ENCODE measurements at regions not wholly inside any gene's neighbourhood (a gene's known extent, or its start where the extent isn't known, plus 50 kb on each side); places are given as distances from the start of the nearest gene placed in this dataset.
A peak's percentile ranks its signal among the peaks of the same experiment; 100 is the strongest.

DNA sequence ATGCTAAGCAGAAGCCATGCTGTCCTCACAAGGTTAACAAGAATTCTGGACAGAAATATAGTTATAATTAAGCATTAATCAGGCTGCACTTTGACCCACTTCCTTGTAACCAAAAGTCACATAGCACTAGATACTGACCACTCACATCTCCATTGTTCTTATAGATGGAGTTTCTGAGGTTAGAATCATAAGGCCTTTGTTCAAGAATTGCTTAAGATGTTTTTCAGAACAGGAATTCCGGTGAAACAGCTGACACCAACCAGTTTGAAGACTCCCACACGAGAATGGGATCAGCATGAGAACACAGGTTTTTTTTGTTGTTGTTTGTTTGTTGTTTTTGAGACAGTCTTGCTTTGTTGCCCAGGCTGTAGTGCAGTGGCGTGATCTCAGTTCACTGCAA, 488.3 kb upstream of the NRP1 start:
- intact Hi-C loops (cut with DNase I) = no loop called here
- no peak for DNase-seq

DNA sequence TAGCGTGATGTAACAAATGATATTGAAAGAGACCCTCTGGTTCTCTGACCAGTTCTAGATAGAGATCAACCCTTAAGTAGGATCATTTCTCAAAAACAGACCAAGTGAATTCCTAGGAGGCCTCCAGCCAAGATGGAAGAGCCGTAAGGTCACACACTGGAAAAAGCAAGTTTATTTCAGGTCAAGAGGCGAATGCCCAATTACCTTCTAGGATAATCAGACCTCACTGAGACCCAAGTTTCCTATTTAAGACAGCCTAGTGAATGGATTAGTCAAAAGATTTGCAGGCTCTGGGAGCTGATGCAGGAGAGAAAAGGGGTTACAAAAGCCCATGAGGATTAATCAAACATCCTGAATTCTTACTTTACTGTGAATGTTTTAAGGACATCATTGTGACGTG, 486.1 kb upstream of the NRP1 start:
- DNase-seq = no peak
- intact Hi-C loops (cut with DNase I) = no loop called here

DNA sequence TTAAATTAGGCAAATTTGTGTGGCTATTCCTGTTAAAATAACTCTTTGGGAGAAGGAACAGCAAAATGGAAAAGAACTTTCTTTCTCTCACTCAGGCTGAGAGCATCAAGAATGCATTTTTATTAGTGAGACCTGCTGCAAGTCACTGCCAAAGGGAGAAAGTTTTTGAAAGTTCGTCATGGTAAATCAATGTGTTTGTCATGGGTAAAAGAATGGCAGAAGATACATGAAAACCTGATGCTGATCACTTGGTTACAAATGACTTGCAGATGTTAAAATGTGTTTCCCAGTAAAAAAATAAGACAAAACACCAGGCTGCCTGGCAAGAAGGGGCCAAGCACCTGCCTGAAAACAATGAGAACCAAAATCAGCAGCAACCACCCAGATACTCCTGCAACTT, 484.7 kb upstream of the NRP1 start:
- intact Hi-C loops (cut with DNase I) = no loop called here
- no peak for DNase-seq

DNA sequence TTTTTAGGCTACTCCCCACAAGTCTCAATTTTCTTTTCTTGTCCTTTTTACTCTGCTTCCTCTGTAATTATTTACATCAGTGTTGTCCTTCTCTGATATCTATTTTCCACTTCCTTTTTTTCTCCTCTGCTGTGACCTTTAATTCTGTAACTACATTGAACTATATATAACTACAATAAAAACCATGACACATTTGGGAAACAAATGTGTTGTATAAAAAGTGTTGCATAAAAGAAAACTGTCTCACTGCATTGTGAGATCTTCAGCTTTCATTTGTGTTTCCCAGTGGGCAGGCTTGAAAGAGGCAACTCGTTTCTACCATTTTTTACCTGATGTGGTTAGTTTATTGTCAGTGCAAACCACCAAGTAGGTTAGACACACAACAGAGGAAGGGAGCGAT, 483.9 kb upstream of the NRP1 start:
- intact Hi-C loops (cut with DNase I) = no loop called here
- no peak for DNase-seq

DNA sequence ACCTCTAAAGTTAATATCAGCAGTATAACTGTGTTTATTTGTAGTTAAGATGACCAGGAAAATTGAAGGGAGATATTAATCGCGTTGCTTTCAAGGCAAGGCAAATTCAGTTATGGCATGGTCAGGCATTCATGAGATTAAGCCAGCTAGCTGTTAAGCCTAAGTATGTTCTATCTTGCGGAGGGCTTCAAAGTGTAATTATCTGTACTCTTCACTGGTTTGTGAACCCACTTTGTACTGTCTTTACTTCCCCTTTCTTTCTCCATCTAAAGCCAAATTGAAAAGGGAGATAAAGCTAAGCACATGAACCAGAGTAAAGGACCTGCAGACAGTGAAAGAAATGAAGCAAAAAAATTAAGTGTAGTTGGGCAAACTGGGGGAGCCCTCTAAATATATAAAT, 483.1 kb upstream of the NRP1 start:
- DNase-seq = no peak
- intact Hi-C loops (cut with DNase I) = no loop called here

DNA sequence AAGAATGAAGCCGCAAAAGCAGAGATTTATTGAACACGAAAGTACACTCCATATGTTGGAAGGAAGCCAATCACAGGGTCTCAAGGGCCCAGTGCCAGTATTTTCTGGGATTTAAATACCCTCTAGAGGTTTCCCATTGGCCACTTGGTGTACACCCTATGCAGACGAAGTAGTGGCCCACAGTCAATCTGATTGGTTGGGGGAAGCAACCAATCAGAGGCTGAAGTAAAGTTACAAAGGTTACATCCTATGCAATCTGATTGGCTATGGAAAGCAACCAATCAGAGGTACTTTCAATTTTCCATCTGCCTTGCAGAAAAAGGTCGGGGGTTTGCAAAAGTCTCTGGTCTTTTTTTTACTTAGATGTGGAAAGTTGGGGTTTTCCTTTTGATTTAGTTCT, 481.3 kb upstream of the NRP1 start:
- no peak for DNase-seq
- intact Hi-C loops (cut with DNase I) = no loop called here

DNA sequence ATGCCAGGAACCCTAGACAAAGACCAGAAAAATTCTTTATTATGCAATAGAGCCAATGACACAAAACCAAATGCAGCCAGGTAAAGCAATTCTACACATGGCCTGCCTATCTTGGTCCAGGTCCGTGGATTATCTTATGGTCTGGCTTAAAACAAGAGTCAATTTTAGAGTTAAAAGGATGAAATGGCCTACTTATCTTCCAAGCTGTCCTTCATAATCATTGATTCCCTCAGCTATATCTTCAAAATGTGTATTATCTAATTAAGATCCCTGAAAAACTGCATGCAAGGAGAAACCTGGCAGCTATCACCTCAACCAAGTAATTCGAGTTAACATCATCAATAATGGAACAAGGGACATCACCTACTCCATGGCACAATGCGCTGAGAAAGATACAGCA, 479.4 kb upstream of the NRP1 start:
- no peak for DNase-seq
- intact Hi-C loops (cut with DNase I) = no loop called here

DNA sequence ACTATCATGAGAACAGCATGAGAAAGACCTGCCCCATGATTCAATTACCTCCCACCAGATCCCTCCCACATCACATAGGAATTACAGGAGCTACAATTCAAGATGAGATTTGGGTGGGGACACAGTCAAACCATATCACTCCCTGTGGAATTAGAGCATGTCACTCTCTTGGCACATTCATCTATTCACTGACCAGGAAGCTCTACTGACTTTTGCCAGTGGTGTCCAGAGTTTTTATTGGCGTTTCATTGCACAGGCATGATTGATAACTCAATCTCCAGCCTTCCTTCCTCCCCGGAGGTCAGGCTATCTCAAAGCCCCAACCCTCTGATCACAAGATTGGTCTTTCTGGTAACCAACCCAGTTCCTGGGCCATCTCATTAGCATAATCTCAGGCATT, 478.9 kb upstream of the NRP1 start:
- intact Hi-C loops (cut with DNase I) = no loop called here
- no peak for DNase-seq

DNA sequence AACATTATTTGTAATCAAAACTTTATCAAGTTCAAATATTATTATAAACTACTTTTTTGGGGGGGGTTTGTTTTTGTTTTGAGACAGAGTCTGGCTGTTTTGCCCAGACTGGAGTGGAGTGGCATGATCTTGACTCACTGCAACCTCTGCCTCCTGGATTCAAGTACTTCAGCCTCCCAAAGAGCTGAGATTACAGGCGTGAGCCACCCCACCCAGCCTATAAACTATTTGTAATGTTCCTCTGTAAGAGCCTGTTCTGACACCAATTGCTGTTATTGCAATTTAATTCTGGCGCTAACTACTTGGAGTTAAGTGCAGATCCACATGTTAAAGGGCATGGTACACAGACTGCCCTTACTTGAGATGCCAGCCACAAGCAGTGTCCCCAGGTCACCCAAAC, 478.1 kb upstream of the NRP1 start:
- no peak for DNase-seq
- intact Hi-C loops (cut with DNase I) = no loop called here

DNA sequence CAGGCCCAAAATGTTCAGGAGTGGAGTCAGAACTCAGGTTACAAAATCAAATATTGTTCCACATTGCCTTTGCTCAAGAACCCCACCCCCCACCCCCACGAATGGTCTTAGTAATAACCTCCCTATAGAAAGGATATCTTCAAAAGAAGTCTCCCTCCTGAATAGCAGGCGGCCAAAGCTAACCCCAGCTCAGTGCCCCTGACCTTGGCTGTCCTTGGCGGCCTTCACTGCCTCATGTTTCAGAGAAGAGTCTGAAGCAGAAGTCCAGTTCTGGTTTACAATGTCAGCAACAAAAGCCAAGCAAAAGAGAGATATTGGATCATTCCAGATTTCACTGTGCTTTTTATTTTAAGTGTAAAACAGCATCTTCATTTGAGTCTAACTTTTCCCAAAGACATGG, 476.5 kb upstream of the NRP1 start:
- intact Hi-C loops (cut with DNase I) = no loop called here

DNA sequence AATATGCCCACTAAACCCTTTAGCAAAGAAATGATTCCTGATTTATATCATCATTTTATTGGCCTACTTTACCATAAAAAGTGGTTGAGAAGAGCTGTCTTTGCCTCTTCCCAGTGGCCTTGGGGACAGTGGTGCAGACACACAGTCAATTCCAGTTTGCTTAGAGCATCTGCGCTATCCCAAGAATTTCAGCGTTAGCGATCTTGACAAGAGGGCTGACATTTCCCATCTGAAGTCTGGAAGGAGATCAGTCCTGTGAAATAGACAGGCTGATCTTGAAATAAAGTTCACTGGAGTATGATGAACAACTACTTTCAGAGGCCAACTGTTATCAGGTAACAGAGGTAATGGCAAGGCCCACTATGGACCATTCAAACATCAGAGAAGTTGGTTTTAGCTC, 475.3 kb upstream of the NRP1 start:
- intact Hi-C loops (cut with DNase I) = no loop called here

More for the DNA sequence above, 476.5 kb upstream of the NRP1 start:
- no peak for DNase-seq

DNA sequence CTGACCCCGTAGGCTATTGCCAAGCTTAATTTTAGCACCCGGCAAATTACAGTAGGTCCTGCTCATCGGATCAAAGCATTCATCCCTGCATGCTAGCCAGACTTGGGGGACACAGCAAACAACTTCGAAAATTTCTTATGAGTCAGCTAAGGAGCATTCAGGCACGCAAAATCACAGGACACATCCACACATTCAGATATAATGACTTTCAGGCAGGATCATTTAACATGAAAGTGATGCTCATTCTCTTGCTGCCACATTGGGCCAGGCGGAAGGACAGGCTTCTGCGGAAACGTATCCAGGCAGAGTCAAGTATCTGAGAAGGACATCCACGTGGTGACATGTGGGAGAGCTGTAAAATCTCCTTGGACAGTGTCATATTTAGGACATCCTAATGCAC, 474.0 kb upstream of the NRP1 start:
- no peak for DNase-seq
- intact Hi-C loops (cut with DNase I) = no loop called here

More for the DNA sequence above, 475.3 kb upstream of the NRP1 start:
- no peak for DNase-seq

DNA sequence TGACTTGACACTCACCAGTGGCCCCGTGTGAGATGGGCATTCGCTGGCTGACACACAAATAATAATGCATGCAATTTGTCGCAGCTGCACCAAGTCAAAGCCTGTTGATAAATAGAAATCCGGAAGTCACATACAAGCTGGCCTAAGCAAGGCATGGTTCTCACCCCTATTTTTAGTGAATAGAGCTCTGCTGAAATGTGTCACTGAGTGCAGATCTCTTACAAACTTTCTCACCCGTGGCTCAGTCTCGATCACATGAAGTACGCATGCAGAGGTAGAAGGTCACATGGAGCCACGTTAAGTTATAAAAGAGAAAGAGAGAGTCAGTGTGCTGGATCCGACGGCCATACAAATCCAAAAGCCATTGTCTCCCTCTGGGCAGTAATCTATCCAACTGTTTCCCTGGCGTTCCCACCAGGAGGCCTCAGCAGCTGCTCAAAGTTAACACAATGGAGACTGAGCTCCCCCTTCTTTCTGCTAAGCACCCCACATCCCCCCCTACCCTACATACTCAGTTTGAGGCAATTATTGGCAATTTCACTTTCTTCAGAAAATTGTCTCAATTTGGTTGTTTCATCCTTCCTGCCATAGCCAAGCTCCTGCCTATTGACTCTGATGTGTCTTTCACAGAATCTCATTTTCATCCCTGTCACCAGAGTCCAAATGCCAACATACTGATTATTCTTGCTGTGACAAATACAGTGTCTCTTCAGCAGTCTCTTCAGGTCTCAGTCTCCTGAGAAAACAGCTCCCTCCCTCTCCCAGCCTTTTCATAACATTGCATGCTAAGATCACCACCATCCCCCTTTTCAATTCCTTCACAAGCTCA, 473.3 kb upstream of the NRP1 start:
- intact Hi-C loops (cut with DNase I) = no loop called here
- no peak for DNase-seq

DNA sequence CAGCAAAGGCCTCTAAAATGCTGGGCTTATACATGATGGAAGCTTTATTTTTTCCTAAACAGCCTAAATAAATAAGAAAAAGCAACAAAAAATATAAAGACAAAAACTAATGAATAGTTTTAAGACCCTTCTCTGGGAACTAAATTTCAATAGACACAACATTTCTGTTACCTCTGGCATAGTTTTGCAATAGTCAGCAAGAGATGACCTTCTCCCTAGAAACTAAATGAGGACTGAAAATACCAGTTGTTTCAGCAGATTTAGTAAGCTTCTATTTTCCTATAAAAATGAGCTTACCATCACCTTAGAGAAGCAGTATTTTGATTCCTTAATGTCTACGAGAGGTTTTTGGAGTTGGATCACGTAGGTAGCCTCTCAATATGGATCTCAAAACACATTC, 471.4 kb upstream of the NRP1 start:
- intact Hi-C loops (cut with DNase I) = no loop called here
- no peak for DNase-seq

DNA sequence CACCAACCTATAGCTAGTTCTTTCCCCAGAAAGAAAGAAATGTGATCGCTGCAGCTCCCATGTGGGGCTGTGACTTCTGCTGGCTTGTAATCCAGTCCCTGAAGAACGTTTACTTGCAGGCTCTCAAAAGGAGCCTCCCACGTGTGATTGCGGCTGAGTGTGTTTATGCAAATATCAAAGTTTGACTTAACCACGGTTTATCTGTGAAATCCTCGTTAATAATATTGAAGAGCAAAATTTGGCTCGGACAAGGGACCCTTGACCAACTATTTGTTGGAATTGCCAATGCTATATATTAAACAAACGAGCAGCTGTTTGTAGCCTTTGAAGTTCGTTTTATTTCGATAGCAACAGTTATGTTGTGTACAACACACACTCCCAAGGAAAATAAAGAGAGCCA, 470.1 kb upstream of the NRP1 start:
- intact Hi-C loops (cut with DNase I) = no loop called here
- DNase-seq = no peak

DNA sequence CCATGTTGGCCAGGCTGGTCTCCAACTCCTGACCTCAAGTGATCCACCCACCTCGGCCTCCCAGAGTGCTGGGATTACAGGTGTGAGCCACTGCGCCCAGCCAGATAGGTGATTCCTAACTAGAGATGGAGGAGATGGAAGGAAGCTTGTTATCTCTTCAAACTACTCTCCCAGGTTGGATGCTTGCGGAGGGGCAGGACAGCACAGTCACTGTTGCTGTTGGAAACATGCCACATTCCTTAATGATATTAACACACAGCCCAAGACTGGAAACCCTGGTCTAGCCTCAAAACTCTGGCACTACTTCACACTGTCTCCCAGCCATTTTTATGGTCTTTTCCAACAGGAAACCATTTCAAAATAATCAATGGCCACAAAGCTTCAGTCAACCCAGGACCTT, 468.8 kb upstream of the NRP1 start:
- DNase-seq = no peak
- intact Hi-C loops (cut with DNase I) = no loop called here

DNA sequence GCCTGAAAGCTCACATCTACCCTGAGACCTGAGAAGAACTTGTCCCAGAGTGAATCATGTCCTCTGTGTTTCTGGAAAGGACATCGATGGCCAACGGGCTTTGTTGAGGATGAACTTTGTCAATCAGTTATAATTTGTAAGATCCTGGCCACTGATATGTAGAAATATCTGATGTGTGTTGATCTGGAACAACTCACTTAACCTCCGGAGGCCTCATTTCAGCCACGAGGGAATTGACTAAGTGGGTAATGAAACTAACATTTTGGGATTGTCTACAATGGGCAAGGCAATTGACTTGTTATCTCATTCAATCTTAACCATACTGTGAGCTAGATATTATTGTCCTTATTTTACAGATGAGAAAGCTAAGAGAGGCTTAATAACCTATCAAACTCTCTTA, 468.1 kb upstream of the NRP1 start:
- intact Hi-C loops (cut with DNase I) = no loop called here
- DNase-seq = no peak

DNA sequence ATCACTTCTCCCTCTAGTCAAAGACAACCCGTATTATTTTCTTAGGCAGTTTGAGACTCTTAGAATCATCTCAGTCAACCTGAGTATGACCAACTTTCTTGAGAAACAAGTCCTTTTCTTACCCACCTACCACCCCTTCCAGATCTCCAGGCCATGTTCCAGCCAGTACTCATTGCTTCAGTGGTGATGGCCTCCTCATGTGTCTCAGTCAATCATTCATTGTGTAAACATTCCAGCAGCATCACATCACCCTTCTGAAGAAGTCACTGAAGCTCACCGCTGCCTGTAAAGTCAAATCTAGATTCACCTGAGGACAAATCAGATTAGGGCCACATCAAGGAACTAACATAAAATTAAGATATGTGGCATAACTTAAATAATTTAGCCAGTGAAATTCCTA, 467.2 kb upstream of the NRP1 start:
- intact Hi-C loops (cut with DNase I) = no loop called here
- no peak for DNase-seq

DNA sequence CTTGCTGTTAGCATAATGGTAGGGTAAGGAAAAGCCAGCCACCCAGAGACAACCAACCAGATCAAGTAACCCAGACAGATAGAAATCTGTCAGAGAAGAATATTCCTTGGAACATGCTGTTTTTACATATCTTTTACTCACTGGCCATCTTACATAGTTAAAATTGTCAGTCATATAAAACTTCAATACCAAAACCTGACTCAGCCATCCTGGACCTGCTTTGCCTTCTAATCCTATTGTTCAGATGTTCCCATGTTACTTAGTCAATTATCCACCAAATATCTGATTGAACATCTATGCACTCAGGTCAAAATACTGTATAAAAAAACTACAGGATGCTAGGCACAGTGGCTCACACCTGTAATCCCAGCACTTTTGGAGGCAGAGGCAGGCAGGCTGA, 466.5 kb upstream of the NRP1 start:
- DNase-seq = no peak
- intact Hi-C loops (cut with DNase I) = no loop called here

DNA sequence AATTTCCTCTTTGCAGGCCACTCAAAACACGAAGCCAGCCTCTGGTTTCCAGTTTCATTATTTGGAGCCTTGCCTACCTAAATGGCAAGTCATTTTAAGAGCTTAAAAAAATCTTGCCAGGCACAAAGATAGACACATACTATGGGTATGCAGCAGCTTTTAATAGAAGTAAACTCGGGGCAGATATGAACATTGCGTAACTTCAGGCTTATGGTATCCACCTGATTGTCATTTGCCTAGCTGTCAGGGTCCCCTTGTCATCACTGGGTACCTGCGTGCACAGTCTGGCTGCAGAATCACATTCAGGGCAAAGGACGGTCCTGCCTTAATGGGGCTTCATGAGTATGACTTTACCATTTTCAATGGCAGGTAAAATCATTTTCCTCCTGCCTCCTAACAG, 466.1 kb upstream of the NRP1 start:
- DNase-seq = no peak
- intact Hi-C loops (cut with DNase I) = no loop called here

DNA sequence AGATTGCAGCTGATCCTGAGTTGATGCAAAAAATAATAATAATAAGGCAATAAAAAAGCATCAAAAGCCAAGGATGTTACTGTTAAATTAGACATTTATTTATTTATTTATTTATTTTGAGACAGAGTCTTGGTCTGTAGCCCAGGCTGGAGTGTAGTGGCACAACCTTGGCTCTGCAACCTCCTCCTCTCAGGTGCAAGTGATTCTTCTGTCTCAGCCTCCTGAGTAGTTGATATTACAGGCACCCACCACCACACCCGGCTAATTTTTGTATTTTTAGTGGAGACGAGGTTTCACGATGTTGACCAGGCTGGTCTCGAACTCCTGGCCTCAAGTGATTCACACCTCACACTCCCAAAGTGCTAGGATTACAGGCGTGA, 465.5 kb upstream of the NRP1 start:
- intact Hi-C loops (cut with DNase I) = no loop called here
- DNase-seq = no peak

DNA sequence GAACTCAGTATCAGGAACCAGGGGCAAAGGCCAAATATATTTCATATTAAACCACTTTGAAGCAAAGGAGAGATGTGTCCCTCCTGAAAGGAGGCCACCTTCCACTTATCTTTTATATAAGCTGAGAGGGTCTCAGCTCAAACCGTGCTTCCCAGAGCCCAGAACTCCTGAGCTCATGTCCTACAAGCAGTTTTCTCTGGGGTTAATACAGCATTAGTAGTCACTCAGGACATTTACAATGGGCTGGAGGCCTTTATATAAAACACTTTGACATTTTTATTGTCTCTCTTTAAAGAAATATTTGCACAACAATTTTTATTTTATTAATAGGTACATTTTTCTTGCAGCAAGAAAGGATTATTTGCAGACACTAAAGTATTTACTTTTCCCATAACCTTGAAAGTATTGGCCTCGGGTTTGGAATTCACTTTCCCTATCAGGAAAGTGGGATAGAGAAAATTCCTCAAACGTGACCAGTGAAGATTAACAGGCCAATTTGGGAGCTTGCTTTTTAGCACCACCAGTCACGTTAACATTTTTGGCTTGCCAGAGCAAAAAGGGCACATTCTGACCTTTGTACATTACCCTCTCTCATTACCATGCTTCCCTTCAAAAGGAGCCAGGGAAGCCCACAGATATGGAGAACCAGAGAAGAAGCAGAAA, 464.9 kb upstream of the NRP1 start:
- no peak for DNase-seq
- intact Hi-C loops (cut with DNase I) = no loop called here

DNA sequence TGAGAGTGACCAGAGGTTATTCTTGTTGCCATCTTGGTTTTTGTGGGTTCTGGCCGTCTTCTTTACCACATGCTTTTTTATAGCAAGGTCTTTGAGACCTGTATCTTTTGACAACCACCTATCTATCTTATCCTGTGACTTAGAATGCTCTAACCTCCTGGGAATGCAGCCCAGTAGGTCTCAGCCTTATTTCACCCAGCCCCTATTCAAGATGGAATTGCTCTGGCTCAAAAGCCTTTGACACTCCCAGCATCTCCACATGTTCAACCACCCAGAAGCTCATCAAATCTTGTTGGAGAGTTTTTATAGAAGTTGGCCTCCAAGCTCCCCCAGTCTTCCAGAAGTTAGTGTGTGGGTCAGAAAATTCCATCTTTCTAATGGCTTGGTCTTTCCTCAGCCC, 464.3 kb upstream of the NRP1 start:
- intact Hi-C loops (cut with DNase I) = no loop called here
- DNase-seq = peak in 1 of 10 donors; percentile 13
